ENCODE measurements at regions not wholly inside any gene's neighbourhood (a gene's known extent, or its start where the extent isn't known, plus 50 kb on each side); places are given as distances from the start of the nearest gene placed in this dataset.

- H4K20me1 ChIP-seq (replicated peaks; ENCODE audit: insufficient read depth), result no peaks in the 10 kb centered on the region
- H2AFZ ChIP-seq, result no peak overlapping the region
- H3K27ac Mint-ChIP-seq, result no peak overlapping the region
- no peaks in the 10 kb centered on the region for H3K4me1 ChIP-seq (ENCODE audit: insufficient read depth)
- H3K4me1 Mint-ChIP-seq, result peaks cover 4% of the 10 kb centered on the region; the same call in 2 of the 3 replicates
- no peak overlapping the region for H3K4me3 Mint-ChIP-seq
- no peak overlapping the region for H3K4me2 ChIP-seq
- no peaks in the 10 kb centered on the region for H3K27me3 ChIP-seq (ENCODE audit: insufficient read depth)
- H3K9me2 ChIP-seq (ENCODE audit: insufficient read depth), result no peaks in the 10 kb centered on the region
- no peaks in the 10 kb centered on the region for H3K27me3 Mint-ChIP-seq (ENCODE audit: insufficient read depth, low read depth, poor library complexity)
- no peak overlapping the region for H3K4me3 ChIP-seq
- no peak for TF ChIP-seq JUNB (IDR thresholded peaks at IDR 0.05; ENCODE audit: unreplicated experiment)
- no peak for TF ChIP-seq NANOG (IDR thresholded peaks at IDR 0.05; ENCODE audit: borderline replicate concordance)
- TF ChIP-seq POLR2AphosphoS5 (IDR thresholded peaks at IDR 0.05; ENCODE audit: low read depth), result no peak
- TF ChIP-seq, protein P1, sequence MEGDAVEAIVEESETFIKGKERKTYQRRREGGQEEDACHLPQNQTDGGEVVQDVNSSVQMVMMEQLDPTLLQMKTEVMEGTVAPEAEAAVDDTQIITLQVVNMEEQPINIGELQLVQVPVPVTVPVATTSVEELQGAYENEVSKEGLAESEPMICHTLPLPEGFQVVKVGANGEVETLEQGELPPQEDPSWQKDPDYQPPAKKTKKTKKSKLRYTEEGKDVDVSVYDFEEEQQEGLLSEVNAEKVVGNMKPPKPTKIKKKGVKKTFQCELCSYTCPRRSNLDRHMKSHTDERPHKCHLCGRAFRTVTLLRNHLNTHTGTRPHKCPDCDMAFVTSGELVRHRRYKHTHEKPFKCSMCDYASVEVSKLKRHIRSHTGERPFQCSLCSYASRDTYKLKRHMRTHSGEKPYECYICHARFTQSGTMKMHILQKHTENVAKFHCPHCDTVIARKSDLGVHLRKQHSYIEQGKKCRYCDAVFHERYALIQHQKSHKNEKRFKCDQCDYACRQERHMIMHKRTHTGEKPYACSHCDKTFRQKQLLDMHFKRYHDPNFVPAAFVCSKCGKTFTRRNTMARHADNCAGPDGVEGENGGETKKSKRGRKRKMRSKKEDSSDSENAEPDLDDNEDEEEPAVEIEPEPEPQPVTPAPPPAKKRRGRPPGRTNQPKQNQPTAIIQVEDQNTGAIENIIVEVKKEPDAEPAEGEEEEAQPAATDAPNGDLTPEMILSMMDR (conservative IDR thresholded peaks at IDR 0.05; ENCODE audit: low read depth in 2 of 2), result no peak
- TF ChIP-seq, protein P2, sequence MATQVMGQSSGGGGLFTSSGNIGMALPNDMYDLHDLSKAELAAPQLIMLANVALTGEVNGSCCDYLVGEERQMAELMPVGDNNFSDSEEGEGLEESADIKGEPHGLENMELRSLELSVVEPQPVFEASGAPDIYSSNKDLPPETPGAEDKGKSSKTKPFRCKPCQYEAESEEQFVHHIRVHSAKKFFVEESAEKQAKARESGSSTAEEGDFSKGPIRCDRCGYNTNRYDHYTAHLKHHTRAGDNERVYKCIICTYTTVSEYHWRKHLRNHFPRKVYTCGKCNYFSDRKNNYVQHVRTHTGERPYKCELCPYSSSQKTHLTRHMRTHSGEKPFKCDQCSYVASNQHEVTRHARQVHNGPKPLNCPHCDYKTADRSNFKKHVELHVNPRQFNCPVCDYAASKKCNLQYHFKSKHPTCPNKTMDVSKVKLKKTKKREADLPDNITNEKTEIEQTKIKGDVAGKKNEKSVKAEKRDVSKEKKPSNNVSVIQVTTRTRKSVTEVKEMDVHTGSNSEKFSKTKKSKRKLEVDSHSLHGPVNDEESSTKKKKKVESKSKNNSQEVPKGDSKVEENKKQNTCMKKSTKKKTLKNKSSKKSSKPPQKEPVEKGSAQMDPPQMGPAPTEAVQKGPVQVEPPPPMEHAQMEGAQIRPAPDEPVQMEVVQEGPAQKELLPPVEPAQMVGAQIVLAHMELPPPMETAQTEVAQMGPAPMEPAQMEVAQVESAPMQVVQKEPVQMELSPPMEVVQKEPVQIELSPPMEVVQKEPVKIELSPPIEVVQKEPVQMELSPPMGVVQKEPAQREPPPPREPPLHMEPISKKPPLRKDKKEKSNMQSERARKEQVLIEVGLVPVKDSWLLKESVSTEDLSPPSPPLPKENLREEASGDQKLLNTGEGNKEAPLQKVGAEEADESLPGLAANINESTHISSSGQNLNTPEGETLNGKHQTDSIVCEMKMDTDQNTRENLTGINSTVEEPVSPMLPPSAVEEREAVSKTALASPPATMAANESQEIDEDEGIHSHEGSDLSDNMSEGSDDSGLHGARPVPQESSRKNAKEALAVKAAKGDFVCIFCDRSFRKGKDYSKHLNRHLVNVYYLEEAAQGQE (IDR thresholded peaks at IDR 0.05; ENCODE audit: unreplicated experiment), result no peak
- no peak for TF ChIP-seq STAT1 (IDR thresholded peaks at IDR 0.05; ENCODE audit: unreplicated experiment)
- no peak for TF ChIP-seq ZNF331 (CRISPR knock-in tag; IDR thresholded peaks at IDR 0.05; ENCODE audit: low read depth)
- no peak for TF ChIP-seq EZH2phosphoT487 (IDR thresholded peaks at IDR 0.05; ENCODE audit: unreplicated experiment)
- no peak for TF ChIP-seq EZH2 (IDR thresholded peaks at IDR 0.05; ENCODE audit: low read depth, unreplicated experiment)
- TF ChIP-seq, protein P3, sequence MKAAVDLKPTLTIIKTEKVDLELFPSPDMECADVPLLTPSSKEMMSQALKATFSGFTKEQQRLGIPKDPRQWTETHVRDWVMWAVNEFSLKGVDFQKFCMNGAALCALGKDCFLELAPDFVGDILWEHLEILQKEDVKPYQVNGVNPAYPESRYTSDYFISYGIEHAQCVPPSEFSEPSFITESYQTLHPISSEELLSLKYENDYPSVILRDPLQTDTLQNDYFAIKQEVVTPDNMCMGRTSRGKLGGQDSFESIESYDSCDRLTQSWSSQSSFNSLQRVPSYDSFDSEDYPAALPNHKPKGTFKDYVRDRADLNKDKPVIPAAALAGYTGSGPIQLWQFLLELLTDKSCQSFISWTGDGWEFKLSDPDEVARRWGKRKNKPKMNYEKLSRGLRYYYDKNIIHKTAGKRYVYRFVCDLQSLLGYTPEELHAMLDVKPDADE (IDR thresholded peaks at IDR 0.05), result no peak
- TF ChIP-seq CREB1 (CRISPR knock-in tag; IDR thresholded peaks at IDR 0.05; ENCODE audit: low read depth), result no peak
- TF ChIP-seq, protein P4, sequence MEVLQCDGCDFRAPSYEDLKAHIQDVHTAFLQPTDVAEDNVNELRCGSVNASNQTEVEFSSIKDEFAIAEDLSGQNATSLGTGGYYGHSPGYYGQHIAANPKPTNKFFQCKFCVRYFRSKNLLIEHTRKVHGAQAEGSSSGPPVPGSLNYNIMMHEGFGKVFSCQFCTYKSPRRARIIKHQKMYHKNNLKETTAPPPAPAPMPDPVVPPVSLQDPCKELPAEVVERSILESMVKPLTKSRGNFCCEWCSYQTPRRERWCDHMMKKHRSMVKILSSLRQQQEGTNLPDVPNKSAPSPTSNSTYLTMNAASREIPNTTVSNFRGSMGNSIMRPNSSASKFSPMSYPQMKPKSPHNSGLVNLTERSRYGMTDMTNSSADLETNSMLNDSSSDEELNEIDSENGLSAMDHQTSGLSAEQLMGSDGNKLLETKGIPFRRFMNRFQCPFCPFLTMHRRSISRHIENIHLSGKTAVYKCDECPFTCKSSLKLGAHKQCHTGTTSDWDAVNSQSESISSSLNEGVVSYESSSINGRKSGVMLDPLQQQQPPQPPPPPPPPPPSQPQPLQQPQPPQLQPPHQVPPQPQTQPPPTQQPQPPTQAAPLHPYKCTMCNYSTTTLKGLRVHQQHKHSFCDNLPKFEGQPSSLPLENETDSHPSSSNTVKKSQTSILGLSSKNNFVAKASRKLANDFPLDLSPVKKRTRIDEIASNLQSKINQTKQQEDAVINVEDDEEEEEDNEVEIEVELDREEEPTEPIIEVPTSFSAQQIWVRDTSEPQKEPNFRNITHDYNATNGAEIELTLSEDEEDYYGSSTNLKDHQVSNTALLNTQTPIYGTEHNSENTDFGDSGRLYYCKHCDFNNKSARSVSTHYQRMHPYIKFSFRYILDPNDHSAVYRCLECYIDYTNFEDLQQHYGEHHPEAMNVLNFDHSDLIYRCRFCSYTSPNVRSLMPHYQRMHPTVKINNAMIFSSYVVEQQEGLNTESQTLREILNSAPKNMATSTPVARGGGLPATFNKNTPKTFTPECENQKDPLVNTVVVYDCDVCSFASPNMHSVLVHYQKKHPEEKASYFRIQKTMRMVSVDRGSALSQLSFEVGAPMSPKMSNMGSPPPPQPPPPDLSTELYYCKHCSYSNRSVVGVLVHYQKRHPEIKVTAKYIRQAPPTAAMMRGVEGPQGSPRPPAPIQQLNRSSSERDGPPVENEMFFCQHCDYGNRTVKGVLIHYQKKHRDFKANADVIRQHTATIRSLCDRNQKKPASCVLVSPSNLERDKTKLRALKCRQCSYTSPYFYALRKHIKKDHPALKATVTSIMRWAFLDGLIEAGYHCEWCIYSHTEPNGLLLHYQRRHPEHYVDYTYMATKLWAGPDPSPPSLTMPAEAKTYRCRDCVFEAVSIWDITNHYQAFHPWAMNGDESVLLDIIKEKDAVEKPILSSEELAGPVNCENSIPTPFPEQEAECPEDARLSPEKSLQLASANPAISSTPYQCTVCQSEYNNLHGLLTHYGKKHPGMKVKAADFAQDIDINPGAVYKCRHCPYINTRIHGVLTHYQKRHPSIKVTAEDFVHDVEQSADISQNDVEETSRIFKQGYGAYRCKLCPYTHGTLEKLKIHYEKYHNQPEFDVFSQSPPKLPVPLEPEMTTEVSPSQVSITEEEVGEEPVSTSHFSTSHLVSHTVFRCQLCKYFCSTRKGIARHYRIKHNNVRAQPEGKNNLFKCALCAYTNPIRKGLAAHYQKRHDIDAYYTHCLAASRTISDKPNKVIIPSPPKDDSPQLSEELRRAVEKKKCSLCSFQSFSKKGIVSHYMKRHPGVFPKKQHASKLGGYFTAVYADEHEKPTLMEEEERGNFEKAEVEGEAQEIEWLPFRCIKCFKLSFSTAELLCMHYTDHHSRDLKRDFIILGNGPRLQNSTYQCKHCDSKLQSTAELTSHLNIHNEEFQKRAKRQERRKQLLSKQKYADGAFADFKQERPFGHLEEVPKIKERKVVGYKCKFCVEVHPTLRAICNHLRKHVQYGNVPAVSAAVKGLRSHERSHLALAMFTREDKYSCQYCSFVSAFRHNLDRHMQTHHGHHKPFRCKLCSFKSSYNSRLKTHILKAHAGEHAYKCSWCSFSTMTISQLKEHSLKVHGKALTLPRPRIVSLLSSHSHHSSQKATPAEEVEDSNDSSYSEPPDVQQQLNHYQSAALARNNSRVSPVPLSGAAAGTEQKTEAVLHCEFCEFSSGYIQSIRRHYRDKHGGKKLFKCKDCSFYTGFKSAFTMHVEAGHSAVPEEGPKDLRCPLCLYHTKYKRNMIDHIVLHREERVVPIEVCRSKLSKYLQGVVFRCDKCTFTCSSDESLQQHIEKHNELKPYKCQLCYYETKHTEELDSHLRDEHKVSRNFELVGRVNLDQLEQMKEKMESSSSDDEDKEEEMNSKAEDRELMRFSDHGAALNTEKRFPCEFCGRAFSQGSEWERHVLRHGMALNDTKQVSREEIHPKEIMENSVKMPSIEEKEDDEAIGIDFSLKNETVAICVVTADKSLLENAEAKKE (CRISPR knock-in tag; IDR thresholded peaks at IDR 0.05), result no peak
- TF ChIP-seq ZNF114 (CRISPR knock-in tag; IDR thresholded peaks at IDR 0.05), result no peak
- no peaks in the 10 kb centered on the region for H3K36me3 ChIP-seq (ENCODE audit: insufficient read depth)
- H3F3A ChIP-seq (replicated peaks; ENCODE audit: low read depth), result no peaks in the 10 kb centered on the region
- no peaks in the 10 kb centered on the region for H3K9me3 Mint-ChIP-seq
- ATAC-seq (no peak), DNase-seq (ENCODE audit: low spot score) (no peak)
- H3K27ac ChIP-seq (ENCODE audit: low read depth), result no peak overlapping the region
- no peaks in the 10 kb centered on the region for H3K79me2 ChIP-seq (replicated peaks; ENCODE audit: insufficient read depth)
- H3K36me3 Mint-ChIP-seq (ENCODE audit: low read depth), result no peaks in the 10 kb centered on the region
Measured at GRCh38 chr5:101948615-101949014, 347.5 kb downstream of the SLCO4C1 start.
